ENCODE measurements at regions not wholly inside any gene's neighbourhood (a gene's known extent, or its start where the extent isn't known, plus 50 kb on each side); places are given as distances from the start of the nearest gene placed in this dataset.

- no peak for DNase-seq (ENCODE audit: low spot score)
- in situ Hi-C loops (cut with HindIII; ENCODE audit: extremely low pct_ligation_motif_present, low pct_unique_long_range_greater_than_20kb): no loop called here
- TF ChIP-seq JARID2 (CRISPR knock-in tag; IDR thresholded peaks at IDR 0.05; ENCODE audit: insufficient replicate concordance) (no peak), SRF (IDR thresholded peaks at IDR 0.05; ENCODE audit: low read depth, low read length) (no peak), ZNF619 (CRISPR knock-in tag; IDR thresholded peaks at IDR 0.05) (no peak), SOX13 (IDR thresholded peaks at IDR 0.05) (no peak), SOX13 (CRISPR knock-in tag; conservative IDR thresholded peaks at IDR 0.05 in 1 of 2, IDR thresholded peaks at IDR 0.05 in 1 of 2) (no peak), NFE2 (CRISPR knock-in tag; IDR thresholded peaks at IDR 0.05) (no peak), FOSL2 (CRISPR knock-in tag; IDR thresholded peaks at IDR 0.05) (no peak), SKI (IDR thresholded peaks at IDR 0.05; ENCODE audit: partially characterized antibody) (no peak), NFKB2 (CRISPR knock-in tag; IDR thresholded peaks at IDR 0.05; ENCODE audit: borderline replicate concordance) (no peak), FOSL1 (CRISPR knock-in tag; IDR thresholded peaks at IDR 0.05; ENCODE audit: borderline replicate concordance) (no peak), SKIL (CRISPR knock-in tag; IDR thresholded peaks at IDR 0.05; ENCODE audit: borderline replicate concordance) (no peak)
- TF ChIP-seq, protein P1, sequence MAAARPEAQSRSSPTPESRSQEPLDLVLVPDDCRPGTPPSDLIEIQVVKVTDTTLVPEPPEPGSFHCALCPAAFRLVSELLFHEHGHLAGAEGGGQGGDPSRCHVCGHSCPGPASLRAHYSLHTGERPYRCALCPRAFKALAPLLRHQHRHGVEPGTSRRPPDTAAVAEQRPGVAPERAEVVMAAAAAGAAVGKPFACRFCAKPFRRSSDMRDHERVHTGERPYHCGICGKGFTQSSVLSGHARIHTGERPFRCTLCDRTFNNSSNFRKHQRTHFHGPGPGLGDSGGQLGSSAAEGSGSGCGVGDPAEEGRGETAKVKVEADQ (CRISPR knock-in tag; IDR thresholded peaks at IDR 0.05; ENCODE audit: borderline replicate concordance): no peak
- TF ChIP-seq, protein P2, sequence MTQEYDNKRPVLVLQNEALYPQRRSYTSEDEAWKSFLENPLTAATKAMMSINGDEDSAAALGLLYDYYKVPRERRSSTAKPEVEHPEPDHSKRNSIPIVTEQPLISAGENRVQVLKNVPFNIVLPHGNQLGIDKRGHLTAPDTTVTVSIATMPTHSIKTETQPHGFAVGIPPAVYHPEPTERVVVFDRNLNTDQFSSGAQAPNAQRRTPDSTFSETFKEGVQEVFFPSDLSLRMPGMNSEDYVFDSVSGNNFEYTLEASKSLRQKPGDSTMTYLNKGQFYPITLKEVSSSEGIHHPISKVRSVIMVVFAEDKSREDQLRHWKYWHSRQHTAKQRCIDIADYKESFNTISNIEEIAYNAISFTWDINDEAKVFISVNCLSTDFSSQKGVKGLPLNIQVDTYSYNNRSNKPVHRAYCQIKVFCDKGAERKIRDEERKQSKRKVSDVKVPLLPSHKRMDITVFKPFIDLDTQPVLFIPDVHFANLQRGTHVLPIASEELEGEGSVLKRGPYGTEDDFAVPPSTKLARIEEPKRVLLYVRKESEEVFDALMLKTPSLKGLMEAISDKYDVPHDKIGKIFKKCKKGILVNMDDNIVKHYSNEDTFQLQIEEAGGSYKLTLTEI (CRISPR knock-in tag; conservative IDR thresholded peaks at IDR 0.05): no peak
- TF ChIP-seq, protein P3, sequence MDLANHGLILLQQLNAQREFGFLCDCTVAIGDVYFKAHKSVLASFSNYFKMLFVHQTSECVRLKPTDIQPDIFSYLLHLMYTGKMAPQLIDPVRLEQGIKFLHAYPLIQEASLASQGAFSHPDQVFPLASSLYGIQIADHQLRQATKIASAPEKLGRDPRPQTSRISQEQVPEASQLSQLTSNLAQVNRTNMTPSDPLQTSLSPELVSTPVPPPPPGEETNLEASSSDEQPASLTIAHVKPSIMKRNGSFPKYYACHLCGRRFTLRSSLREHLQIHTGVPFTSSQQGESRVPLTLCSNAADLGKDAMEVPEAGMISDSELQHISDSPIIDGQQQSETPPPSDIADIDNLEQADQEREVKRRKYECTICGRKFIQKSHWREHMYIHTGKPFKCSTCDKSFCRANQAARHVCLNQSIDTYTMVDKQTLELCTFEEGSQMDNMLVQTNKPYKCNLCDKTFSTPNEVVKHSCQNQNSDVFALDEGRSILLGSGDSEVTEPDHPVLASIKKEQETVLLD (CRISPR knock-in tag; IDR thresholded peaks at IDR 0.05; ENCODE audit: low read depth): no peak
- ChIA-PET CTCF (ENCODE audit: low intra/inter-chr PET ratio, low total read pairs) (no interaction called here), POLR2A (no interaction called here)
- BruUV-seq (replicated peaks): no TSS peak
- no peak for FAIRE-seq
- Histone ChIP-seq H3K4me1 (ENCODE audit: insufficient read depth, low read length) (no peaks in the 10 kb centered on the region), H3K9ac (ENCODE audit: insufficient read depth, low read depth, low read length) (no peak overlapping the region), H3K36me3 (replicated peaks in 1 of 2; ENCODE audit: control insufficient read depth in 1 of 2, insufficient read depth in 2 of 2, low read length in 2 of 2) (no peaks in the 10 kb centered on the region), H3K9me3 (ENCODE audit: low read length) (no peaks in the 10 kb centered on the region), H3K4me2 (ENCODE audit: low read depth, low read length) (no peak overlapping the region), H3K27me3 (ENCODE audit: control insufficient read depth in 1 of 2, insufficient read depth in 2 of 2, low read length in 2 of 2) (peaks cover 0 to 1% of the 10 kb centered on the region in 2 experiments; a peak in 1 of 5 replicates), H4K20me1 (ENCODE audit: insufficient read depth, low read length) (no peaks in the 10 kb centered on the region), H2AFZ (ENCODE audit: low read length) (no peak overlapping the region), H3K27ac (ENCODE audit: extremely low read length, insufficient read depth, low read length) (no peak overlapping the region), H3K4me3 (replicated peaks in 1 of 3; ENCODE audit: insufficient read depth in 1 of 3, low read depth in 2 of 3, low read length in 3 of 3) (no peak overlapping the region), H3K79me2 (ENCODE audit: insufficient read depth, low read length) (no peaks in the 10 kb centered on the region)
- no peak for ATAC-seq
- WGBS (ENCODE audit: low lambda C conversion rate): 0% methylated on average over 1 of the region's 1 CpG
- intact Hi-C loops (cut with micrococcal nuclease; ENCODE audit: unreplicated experiment): no loop called here
Measured at GRCh38 chr1:30354410-30354809, 369.0 kb downstream of the MATN1 start.
